HEK293T (cell line): ENCODE measurements at regions not wholly inside any gene's neighbourhood (a gene's known extent, or its start where the extent isn't known, plus 50 kb on each side); places are given as distances from the start of the nearest gene placed in this dataset.

Source experiments
- CTCF ChIA-PET: fragments of 350-600 bp; formaldehyde crosslinking; extraction: SDS; loops from one replicate; lab custom pipeline; 2021; ENCODE audit warnings: antibody characterized with exemption, inconsistent platforms; lab: Yijun Ruan, JAX
- POLR2A ChIA-PET: fragments of 350-600 bp; formaldehyde crosslinking; extraction: SDS; loops from one replicate; lab custom pipeline; 2020; ENCODE audit warnings: antibody characterized with exemption, inconsistent platforms; lab: Yijun Ruan, JAX
- DNase-seq: peaks from one replicate; pipeline ENCODE4 v3.0.0; 2012; ENCODE audit warnings: mixed read lengths; ENCODE audit errors: extremely low spot score
- ARNT ChIP-seq: fragments of 450-650 bp; IDR thresholded peaks from 2 replicates; pipeline ENCODE4 v1.6.1; 2017; ENCODE audit warnings: mild to moderate bottlenecking
- BHLHE40 ChIP-seq: fragments of 450-650 bp; IDR thresholded peaks from 2 replicates; pipeline ENCODE4 v1.6.1; 2016; ENCODE audit warnings: mild to moderate bottlenecking, moderate library complexity, borderline replicate concordance
- CTBP1 ChIP-seq: fragments of 450-650 bp; IDR thresholded peaks from 2 replicates; pipeline ENCODE4 v1.6.1; 2016; ENCODE audit warnings: borderline replicate concordance
- ELF4 ChIP-seq: fragments of 450-650 bp; IDR thresholded peaks from 2 replicates; pipeline ENCODE4 v1.6.1; 2017; ENCODE audit warnings: antibody characterized with exemption
- FOXA1 ChIP-seq: fragments of 450-650 bp; IDR thresholded peaks from 2 replicates; pipeline ENCODE4 v1.6.1; 2016; ENCODE audit warnings: mild to moderate bottlenecking
- FOXK2 ChIP-seq: fragments of 450-650 bp; IDR thresholded peaks from 2 replicates; pipeline ENCODE4 v1.6.1; 2016; ENCODE audit warnings: mild to moderate bottlenecking
- FOXM1 ChIP-seq: fragments of 450-650 bp; IDR thresholded peaks from 2 replicates; pipeline ENCODE4 v1.6.1; 2017; ENCODE audit warnings: mild to moderate bottlenecking, borderline replicate concordance
- HDGF ChIP-seq: fragments of 450-650 bp; IDR thresholded peaks from 2 replicates; pipeline ENCODE4 v1.6.1; 2017; ENCODE audit warnings: antibody characterized with exemption, borderline replicate concordance
- L3MBTL2 ChIP-seq: fragments of 450-650 bp; conservative IDR thresholded peaks from 2 replicates; pipeline ENCODE4 v1.6.1; 2016; ENCODE audit warnings: mild to moderate bottlenecking
- LEF1 ChIP-seq: fragments of 450-650 bp; IDR thresholded peaks from 2 replicates; pipeline ENCODE4 v1.6.1; 2017; ENCODE audit warnings: mild to moderate bottlenecking, borderline replicate concordance
- NFRKB ChIP-seq: fragments of 450-650 bp; IDR thresholded peaks from 2 replicates; pipeline ENCODE4 v1.6.1; 2016; ENCODE audit warnings: mild to moderate bottlenecking, moderate library complexity
- PKNOX1 ChIP-seq: fragments of 450-650 bp; IDR thresholded peaks from 2 replicates; pipeline ENCODE4 v1.6.1; 2016
- SP1 ChIP-seq: fragments of 450-650 bp; IDR thresholded peaks from 2 replicates; pipeline ENCODE4 v1.6.1; 2017
- SUZ12 ChIP-seq: fragments of 450-650 bp; IDR thresholded peaks from 2 replicates; pipeline ENCODE4 v1.6.1; 2016; ENCODE audit warnings: mild to moderate bottlenecking
- TARDBP ChIP-seq: fragments of 450-650 bp; IDR thresholded peaks from 2 replicates; pipeline ENCODE4 v1.6.1; 2016
- ZNF384 ChIP-seq: fragments of 450-650 bp; IDR thresholded peaks from 2 replicates; pipeline ENCODE4 v1.6.1; 2016

- DNase-seq, result no peak
- no peak for TF ChIP-seq L3MBTL2
- no peak for TF ChIP-seq FOXK2
- no peak for TF ChIP-seq ARNT
- no peak for TF ChIP-seq HDGF
- TF ChIP-seq TARDBP, result no peak
- TF ChIP-seq ELF4, result no peak
- no peak for TF ChIP-seq ZNF384
- TF ChIP-seq FOXM1, result no peak
- TF ChIP-seq PKNOX1, result no peak
- no peak for TF ChIP-seq FOXA1
- TF ChIP-seq SP1, result no peak
- no peak for TF ChIP-seq SUZ12
- no peak for TF ChIP-seq NFRKB
- no peak for TF ChIP-seq LEF1
- TF ChIP-seq CTBP1, result no peak
- TF ChIP-seq BHLHE40, result no peak
- ChIA-PET CTCF (no interaction called here), POLR2A (no interaction called here)
Observed at GRCh38 chr1:217014066-217014465, 290.8 kb upstream of the ESRRG start.

GRCh38 chr1:217012659-217013058 is 289.4 kb upstream of the ESRRG start:
- TF ChIP-seq SUZ12, result no peak
- TF ChIP-seq SP1, result no peak
- no peak for TF ChIP-seq LEF1
- TF ChIP-seq FOXK2, result no peak
- TF ChIP-seq TARDBP, result no peak
- TF ChIP-seq BHLHE40, result no peak
- TF ChIP-seq PKNOX1, result no peak
- TF ChIP-seq ELF4, result no peak
- TF ChIP-seq FOXA1, result no peak
- no peak for TF ChIP-seq CTBP1
- TF ChIP-seq ARNT, result no peak
- no peak for TF ChIP-seq NFRKB
- ChIA-PET POLR2A (no interaction called here), CTCF (interaction anchor here (0.7 kb wide), 1 partner anchor 19 kb away, joined by 3 read pairs; no protein-coding TSS in a partner anchor)
- no peak for DNase-seq

- no peak for DNase-seq
- TF ChIP-seq SUZ12 (no peak), ZNF384 (no peak), TARDBP (no peak), SP1 (no peak), HDGF (no peak), LEF1 (no peak), FOXM1 (no peak), NFRKB (no peak), PKNOX1 (no peak), L3MBTL2 (no peak), CTBP1 (no peak), FOXA1 (no peak), BHLHE40 (no peak), FOXK2 (no peak), ELF4 (no peak), ARNT (no peak)
- CTCF ChIA-PET, result no interaction called here
- POLR2A ChIA-PET, result no interaction called here
Observed at GRCh38 chr1:217011097-217011496, 287.9 kb upstream of the ESRRG start.

- no peak for DNase-seq
- TF ChIP-seq SP1 (no peak), SUZ12 (no peak), ARNT (no peak), ZNF384 (no peak), TARDBP (no peak), LEF1 (no peak), BHLHE40 (no peak), FOXA1 (no peak), FOXK2 (no peak), PKNOX1 (no peak), HDGF (no peak), ELF4 (no peak), L3MBTL2 (no peak), FOXM1 (no peak), NFRKB (no peak)
- POLR2A ChIA-PET, result no interaction called here
- CTCF ChIA-PET, result no interaction called here
Observed at GRCh38 chr1:217010253-217010652, 287.0 kb upstream of the ESRRG start.

- ChIA-PET CTCF (no interaction called here), POLR2A (no interaction called here)
- no peak for DNase-seq
- TF ChIP-seq NFRKB, result no peak
Observed at GRCh38 chr1:217009376-217009775, 286.1 kb upstream of the ESRRG start.

- POLR2A ChIA-PET, result no interaction called here
- DNase-seq, result no peak
- CTCF ChIA-PET, result no interaction called here
- TF ChIP-seq SP1 (no peak), NFRKB (no peak), L3MBTL2 (no peak), PKNOX1 (no peak), ELF4 (no peak), FOXM1 (no peak), FOXK2 (no peak), ZNF384 (no peak), HDGF (no peak), LEF1 (no peak), SUZ12 (no peak), CTBP1 (no peak), BHLHE40 (no peak), FOXA1 (no peak), TARDBP (no peak), ARNT (no peak)
Observed at GRCh38 chr1:217004776-217005436, 281.7 kb upstream of the ESRRG start.
